ENCODE measurements at regions not wholly inside any gene's neighbourhood (a gene's known extent, or its start where the extent isn't known, plus 50 kb on each side); places are given as distances from the start of the nearest gene placed in this dataset.
"Not testable (repeated sequence)": the region's sequence is repeated elsewhere in the genome, so short reads cannot be mapped to it uniquely, and the experiment has no call there.

GRCh38 chr6:169092375-169092774, 161.3 kb downstream of the THBS2 start:
- TF ChIP-seq CTCF (IDR thresholded peaks at IDR 0.05; ENCODE audit: insufficient read depth, low read depth, low read length, missing control alignments): no peak

GRCh38 chr6:169090514-169091127, 163.0 kb downstream of the THBS2 start:
- DNase-seq (ENCODE audit: low read depth): not testable (repeated sequence)

More at GRCh38 chr6:169092375-169092774, 161.3 kb downstream of the THBS2 start:
- H3K4me3 ChIP-seq (ENCODE audit: low read length): no peak overlapping the region
- no peak for DNase-seq (ENCODE audit: low read depth)

GRCh38 chr6:169088762-169089161, 164.9 kb downstream of the THBS2 start:
- TF ChIP-seq CTCF (IDR thresholded peaks at IDR 0.05; ENCODE audit: insufficient read depth, low read depth, low read length, missing control alignments): no peak
- DNase-seq (ENCODE audit: low read depth): no peak
- no peak overlapping the region for H3K4me3 ChIP-seq (ENCODE audit: low read length)

More at GRCh38 chr6:169090514-169091127, 163.0 kb downstream of the THBS2 start:
- H3K4me3 ChIP-seq (ENCODE audit: low read length): not testable (repeated sequence)

- no peak overlapping the region for H3K4me3 ChIP-seq (ENCODE audit: low read length)
- TF ChIP-seq CTCF (IDR thresholded peaks at IDR 0.05; ENCODE audit: insufficient read depth, low read depth, low read length, missing control alignments): no peak
- no peak for DNase-seq (ENCODE audit: low read depth)
Observed at GRCh38 chr6:169087443-169088041, 166.1 kb downstream of the THBS2 start.

- DNase-seq (ENCODE audit: low read depth); H3K4me3 ChIP-seq (ENCODE audit: low read length): not testable (repeated sequence)
Observed at GRCh38 chr6:169086616-169087015, 167.0 kb downstream of the THBS2 start.

GRCh38 chr6:169086020-169086419, 167.6 kb downstream of the THBS2 start:
- H3K4me3 ChIP-seq (ENCODE audit: low read length): no peak overlapping the region
- peak; percentile 57 for DNase-seq (ENCODE audit: low read depth)
- TF ChIP-seq CTCF (IDR thresholded peaks at IDR 0.05; ENCODE audit: insufficient read depth, low read depth, low read length, missing control alignments): no peak

- DNase-seq (ENCODE audit: low read depth): no peak
- TF ChIP-seq CTCF (IDR thresholded peaks at IDR 0.05; ENCODE audit: insufficient read depth, low read depth, low read length, missing control alignments): no peak
- no peak overlapping the region for H3K4me3 ChIP-seq (ENCODE audit: low read length)
Observed at GRCh38 chr6:169085466-169085865, 168.2 kb downstream of the THBS2 start.

GRCh38 chr6:169084557-169084956, 169.1 kb downstream of the THBS2 start:
- not testable (repeated sequence) for DNase-seq (ENCODE audit: low read depth); H3K4me3 ChIP-seq (ENCODE audit: low read length)

All from epithelial cell of esophagus (primary cell).